ENCODE measurements at regions not wholly inside any gene's neighbourhood (a gene's known extent, or its start where the extent isn't known, plus 50 kb on each side); places are given as distances from the start of the nearest gene placed in this dataset.

GRCh38 chr11:119539583-119539982 is 116.6 kb upstream of the THY1 start:
- H3K9me3 Mint-ChIP-seq = no peaks in the 10 kb centered on the region
- H3K27ac Mint-ChIP-seq = no peak overlapping the region
- no peak overlapping the region for H3K4me3 Mint-ChIP-seq
- peaks cover 0 to 1% (median 0%) of the 10 kb centered on the region in 4 donors for H3K4me1 Mint-ChIP-seq
- POLR2A ChIA-PET = no interaction called here
- ATAC-seq = no peak
- DNase-seq = no peak
- H3K36me3 Mint-ChIP-seq = no peaks in the 10 kb centered on the region
- peaks cover 4 to 30% (median 17%) of the 10 kb centered on the region in 5 donors for H3K27me3 Mint-ChIP-seq

- Mint-ChIP-seq H3K27ac (no peak overlapping the region), H3K9me3 (no peaks in the 10 kb centered on the region), H3K4me1 (peaks cover 2 to 7% (median 3%) of the 10 kb centered on the region in 4 donors), H3K36me3 (no peaks in the 10 kb centered on the region), H3K4me3 (no peak overlapping the region), H3K27me3 (peaks cover 3 to 38% (median 21%) of the 10 kb centered on the region in 5 donors)
- POLR2A ChIA-PET = no interaction called here
- DNase-seq (no peak), ATAC-seq (no peak)
Observed at GRCh38 chr11:119538753-119539152, 115.8 kb upstream of the THY1 start.

GRCh38 chr11:119537306-119538253 is 114.6 kb upstream of the THY1 start:
- POLR2A ChIA-PET = interaction anchor here (0.5 kb wide), 1 partner anchor 9 kb away, joined by 3 read pairs; no protein-coding TSS in a partner anchor
- no peak for ATAC-seq
- Mint-ChIP-seq H3K36me3 (no peaks in the 10 kb centered on the region), H3K4me1 (peaks cover 4 to 7% (median 5%) of the 10 kb centered on the region in 4 donors), H3K27me3 (peaks cover 2 to 39% (median 23%) of the 10 kb centered on the region in 5 donors), H3K9me3 (no peaks in the 10 kb centered on the region), H3K4me3 (no peak overlapping the region), H3K27ac (no peak overlapping the region)
- DNase-seq = no peak

- peaks cover 4 to 7% (median 5%) of the 10 kb centered on the region in 4 donors for H3K4me1 Mint-ChIP-seq
- POLR2A ChIA-PET = interaction anchor here (0.5 kb wide), 1 partner anchor 9 kb away, joined by 3 read pairs; no protein-coding TSS in a partner anchor
- DNase-seq = no peak
- ATAC-seq = no peak
- H3K36me3 Mint-ChIP-seq = no peaks in the 10 kb centered on the region
- peaks cover 2 to 39% (median 23%) of the 10 kb centered on the region in 5 donors for H3K27me3 Mint-ChIP-seq
- H3K9me3 Mint-ChIP-seq = no peaks in the 10 kb centered on the region
- no peak overlapping the region for H3K4me3 Mint-ChIP-seq
- H3K27ac Mint-ChIP-seq = no peak overlapping the region
Observed at GRCh38 chr11:119536801-119537200, 113.8 kb upstream of the THY1 start.

- Mint-ChIP-seq H3K27me3 (peaks cover 2 to 31% (median 15%) of the 10 kb centered on the region in 5 donors), H3K4me1 (peaks cover 4 to 7% (median 5%) of the 10 kb centered on the region in 4 donors), H3K9me3 (no peaks in the 10 kb centered on the region), H3K27ac (peak overlapping the region in 3 of 10 donors; percentile 7 to 61 (median 23)), H3K36me3 (no peaks in the 10 kb centered on the region), H3K4me3 (no peak overlapping the region)
- peak in 8 of 10 donors; percentile 13 to 40 (median 30) for DNase-seq
- ATAC-seq = peak; percentile 48 to 68
- POLR2A ChIA-PET = no interaction called here
Observed at GRCh38 chr11:119533921-119534736, 111.2 kb upstream of the THY1 start.

- DNase-seq (no peak), ATAC-seq (no peak)
- no peaks in the 10 kb centered on the region for H3K9me3 Mint-ChIP-seq
- H3K27me3 Mint-ChIP-seq = peaks cover 2 to 31% (median 15%) of the 10 kb centered on the region in 5 donors
- POLR2A ChIA-PET = no interaction called here
- no peak overlapping the region for H3K27ac Mint-ChIP-seq
- peaks cover 4 to 7% (median 5%) of the 10 kb centered on the region in 4 donors for H3K4me1 Mint-ChIP-seq
- H3K36me3 Mint-ChIP-seq = no peaks in the 10 kb centered on the region
- H3K4me3 Mint-ChIP-seq = no peak overlapping the region
Observed at GRCh38 chr11:119533462-119533861, 110.5 kb upstream of the THY1 start.

- POLR2A ChIA-PET = no interaction called here
- H3K9me3 Mint-ChIP-seq = no peaks in the 10 kb centered on the region
- no peaks in the 10 kb centered on the region for H3K36me3 Mint-ChIP-seq
- DNase-seq (no peak), ATAC-seq (no peak)
- H3K27ac Mint-ChIP-seq = no peak overlapping the region
- H3K27me3 Mint-ChIP-seq = peaks cover 2 to 29% (median 14%) of the 10 kb centered on the region in 5 donors
- H3K4me3 Mint-ChIP-seq = no peak overlapping the region
- peaks cover 4 to 5% (median 5%) of the 10 kb centered on the region in 4 donors for H3K4me1 Mint-ChIP-seq
Observed at GRCh38 chr11:119532551-119532950, 109.6 kb upstream of the THY1 start.

- DNase-seq (no peak), ATAC-seq (no peak)
- Mint-ChIP-seq H3K9me3 (no peaks in the 10 kb centered on the region), H3K4me3 (no peak overlapping the region), H3K36me3 (no peaks in the 10 kb centered on the region), H3K4me1 (peaks cover 4 to 5% (median 5%) of the 10 kb centered on the region in 4 donors), H3K27ac (no peak overlapping the region), H3K27me3 (peaks cover 2 to 25% (median 8%) of the 10 kb centered on the region in 5 donors)
- POLR2A ChIA-PET = no interaction called here
Observed at GRCh38 chr11:119531623-119532022, 108.7 kb upstream of the THY1 start.

GRCh38 chr11:119531056-119531455 is 108.1 kb upstream of the THY1 start:
- H3K36me3 Mint-ChIP-seq = no peaks in the 10 kb centered on the region
- DNase-seq = no peak
- peaks cover 2 to 20% (median 8%) of the 10 kb centered on the region in 5 donors for H3K27me3 Mint-ChIP-seq
- H3K9me3 Mint-ChIP-seq = no peaks in the 10 kb centered on the region
- peak overlapping the region in 1 of 10 donors; percentile 30 for H3K27ac Mint-ChIP-seq
- POLR2A ChIA-PET = no interaction called here
- H3K4me1 Mint-ChIP-seq = peaks cover 4 to 5% (median 5%) of the 10 kb centered on the region in 4 donors
- no peak overlapping the region for H3K4me3 Mint-ChIP-seq
- no peak for ATAC-seq

- Mint-ChIP-seq H3K4me1 (peaks cover 4 to 7% (median 5%) of the 10 kb centered on the region in 4 donors), H3K27me3 (peaks cover 0 to 18% (median 8%) of the 10 kb centered on the region in 5 donors), H3K27ac (no peak overlapping the region), H3K4me3 (no peak overlapping the region), H3K9me3 (no peaks in the 10 kb centered on the region), H3K36me3 (no peaks in the 10 kb centered on the region)
- POLR2A ChIA-PET = no interaction called here
- no peak for DNase-seq
- no peak for ATAC-seq
Observed at GRCh38 chr11:119530509-119530908, 107.5 kb upstream of the THY1 start.

- POLR2A ChIA-PET = no interaction called here
- H3K36me3 Mint-ChIP-seq = no peaks in the 10 kb centered on the region
- no peak for DNase-seq
- ATAC-seq = no peak
- no peaks in the 10 kb centered on the region for H3K9me3 Mint-ChIP-seq
- peaks cover 0 to 12% (median 8%) of the 10 kb centered on the region in 5 donors for H3K27me3 Mint-ChIP-seq
- peaks cover 4 to 12% (median 5%) of the 10 kb centered on the region in 4 donors for H3K4me1 Mint-ChIP-seq
- H3K27ac Mint-ChIP-seq = no peak overlapping the region
- H3K4me3 Mint-ChIP-seq = no peak overlapping the region
Observed at GRCh38 chr11:119529936-119530335, 107.0 kb upstream of the THY1 start.

GRCh38 chr11:119529063-119529845 is 106.3 kb upstream of the THY1 start:
- Mint-ChIP-seq H3K27ac (no peak overlapping the region), H3K4me1 (peaks cover 4 to 15% (median 5%) of the 10 kb centered on the region in 4 donors), H3K4me3 (no peak overlapping the region), H3K36me3 (no peaks in the 10 kb centered on the region), H3K9me3 (no peaks in the 10 kb centered on the region), H3K27me3 (peaks cover 0 to 12% (median 7%) of the 10 kb centered on the region in 5 donors)
- POLR2A ChIA-PET = no interaction called here
- ATAC-seq = no peak
- no peak for DNase-seq

All from naive thymus-derived CD8-positive, alpha-beta T cell (primary cell).